ENCODE measurements at regions not wholly inside any gene's neighbourhood (a gene's known extent, or its start where the extent isn't known, plus 50 kb on each side); places are given as distances from the start of the nearest gene placed in this dataset.

GRCh38 chr16:64437706-64438324 is 684.0 kb downstream of the CDH11 start:
- no peak for TF ChIP-seq CTCF (IDR thresholded peaks at IDR 0.05)
- no peak for ATAC-seq (ENCODE audit: low FRiP score)
- DNase-seq (ENCODE audit: low spot score) = no peak

- ATAC-seq (ENCODE audit: low FRiP score) = no peak
- no peak for TF ChIP-seq CTCF (IDR thresholded peaks at IDR 0.05)
- DNase-seq (ENCODE audit: low spot score) = no peak
Measured at GRCh38 chr16:64434526-64435069, 687.3 kb downstream of the CDH11 start.

- TF ChIP-seq CTCF (IDR thresholded peaks at IDR 0.05) = no peak
- ATAC-seq (ENCODE audit: low FRiP score) (no peak), DNase-seq (ENCODE audit: low spot score) (no peak)
Measured at GRCh38 chr16:64428463-64429113, 693.3 kb downstream of the CDH11 start.

DNA sequence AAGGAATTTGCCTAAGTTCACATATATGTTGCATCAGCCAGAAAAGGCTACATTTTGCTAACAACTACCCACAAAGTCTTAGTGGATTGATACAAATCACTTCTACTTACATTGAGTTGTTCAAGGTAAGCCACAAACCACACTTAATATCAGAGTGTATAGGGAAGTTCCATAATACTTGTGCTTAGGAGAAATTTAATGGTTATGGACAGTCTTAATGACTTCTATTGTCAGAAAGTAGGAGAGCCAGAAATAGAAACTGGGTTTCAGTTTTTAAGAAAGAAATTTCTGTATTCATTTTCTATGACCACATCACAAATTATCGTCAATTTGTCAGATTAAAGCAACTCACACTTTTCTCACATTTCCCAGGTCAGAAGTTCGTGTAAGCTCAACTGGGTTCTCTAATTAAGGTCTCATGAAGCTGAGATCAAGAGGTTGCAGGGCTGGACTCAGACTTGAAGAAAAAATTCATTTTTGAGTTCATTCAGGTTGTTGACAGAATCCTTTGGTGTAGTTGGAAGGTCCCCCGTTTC is 695.7 kb downstream of the CDH11 start:
- TF ChIP-seq CTCF (IDR thresholded peaks at IDR 0.05) = no peak
- ATAC-seq (ENCODE audit: low FRiP score) = no peak
- DNase-seq (ENCODE audit: low spot score) = no peak

- ATAC-seq (ENCODE audit: low FRiP score) = no peak
- no peak for DNase-seq (ENCODE audit: low spot score)
- no peak for TF ChIP-seq CTCF (IDR thresholded peaks at IDR 0.05)
Measured at GRCh38 chr16:64425381-64425780, 696.5 kb downstream of the CDH11 start.

DNA sequence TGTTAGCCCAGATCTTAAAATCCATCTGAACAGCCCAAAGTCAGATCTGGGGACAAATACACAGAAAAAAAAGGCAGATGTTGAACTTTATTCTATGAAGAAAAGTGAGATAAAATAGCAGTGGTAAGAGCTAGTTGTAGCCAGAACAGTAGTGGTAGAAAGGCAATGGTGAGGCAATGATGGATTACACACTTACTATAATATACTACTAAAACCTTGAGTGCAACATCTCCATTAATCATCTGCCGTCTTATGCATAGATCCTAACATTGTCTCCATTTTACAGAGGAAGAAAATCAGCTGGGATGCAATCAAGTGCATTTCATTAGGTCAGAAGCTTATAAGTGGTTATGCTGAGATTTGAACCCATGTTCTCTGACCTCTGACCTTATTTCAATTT is 699.6 kb downstream of the CDH11 start:
- TF ChIP-seq CTCF (IDR thresholded peaks at IDR 0.05) = no peak
- no peak for ATAC-seq (ENCODE audit: low FRiP score)
- DNase-seq (ENCODE audit: low spot score) = no peak

GRCh38 chr16:64421515-64421914 is 700.3 kb downstream of the CDH11 start:
- ATAC-seq (ENCODE audit: low FRiP score) (no peak), DNase-seq (ENCODE audit: low spot score) (no peak)
- TF ChIP-seq CTCF (IDR thresholded peaks at IDR 0.05) = no peak

Measured in omental fat pad (tissue), 3 donors.